ENCODE measurements at regions not wholly inside any gene's neighbourhood (a gene's known extent, or its start where the extent isn't known, plus 50 kb on each side); places are given as distances from the start of the nearest gene placed in this dataset.

DNA sequence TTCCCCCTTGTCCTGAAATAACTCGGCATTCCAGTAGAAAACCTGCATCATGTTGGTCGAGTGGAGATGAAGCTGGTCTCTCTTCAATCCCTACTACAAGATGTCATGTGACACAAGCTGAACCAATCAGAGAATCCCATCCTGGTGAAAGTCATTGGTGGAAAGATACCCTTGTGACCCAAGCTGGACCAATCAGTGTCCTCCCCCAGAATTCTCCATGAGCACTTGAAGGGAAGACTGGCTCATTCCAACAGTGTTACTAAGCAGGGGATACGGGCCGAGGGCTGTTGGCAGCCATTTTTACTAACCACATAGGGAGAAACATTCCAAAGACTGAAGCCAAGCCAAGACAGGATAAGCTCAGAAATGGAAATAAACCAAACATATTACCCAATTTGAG, 298.3 kb downstream of the ICOS start:
- Mint-ChIP-seq H3K4me3 (no peak overlapping the region), H3K27me3 (ENCODE audit: low read depth) (peaks cover 5% of the 10 kb centered on the region), H3K4me1 (ENCODE audit: low read depth) (no peaks in the 10 kb centered on the region), H3K27ac (no peak overlapping the region), H3K9me3 (no peaks in the 10 kb centered on the region), H3K36me3 (ENCODE audit: low read depth) (no peaks in the 10 kb centered on the region)
- no peak for DNase-seq (ENCODE audit: low spot score)

DNA sequence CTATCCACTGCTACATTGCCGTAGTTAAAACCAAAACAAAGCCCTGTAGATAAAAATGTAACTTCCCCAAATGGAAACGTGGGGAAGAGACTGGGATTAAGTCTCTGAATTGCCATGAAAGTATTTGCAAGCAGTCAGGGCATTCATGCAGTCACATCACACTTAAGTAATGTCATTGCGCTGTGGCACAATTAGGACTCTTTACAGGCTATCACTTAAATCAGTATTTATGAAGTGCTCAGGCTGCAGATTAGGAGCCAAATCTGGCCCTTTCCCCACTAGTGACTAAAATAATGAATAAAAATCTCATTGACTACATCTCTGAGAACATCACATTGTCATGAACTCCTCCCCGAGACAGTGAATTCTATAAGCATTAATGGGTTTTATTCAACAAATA, 300.9 kb downstream of the ICOS start:
- Mint-ChIP-seq H3K4me1 (ENCODE audit: low read depth) (peaks cover 4% of the 10 kb centered on the region), H3K27ac (no peak overlapping the region)
- no peak for DNase-seq (ENCODE audit: low spot score)

GRCh38 chr2:204239411-204240165, 303.0 kb downstream of the ICOS start:
- H3K4me3 Mint-ChIP-seq: no peak overlapping the region
- H3K36me3 Mint-ChIP-seq (ENCODE audit: low read depth): no peaks in the 10 kb centered on the region
- H3K4me1 Mint-ChIP-seq (ENCODE audit: low read depth): peaks cover 14% of the 10 kb centered on the region
- no peak for DNase-seq (ENCODE audit: low spot score)
- no peaks in the 10 kb centered on the region for H3K9me3 Mint-ChIP-seq
- peaks cover 2% of the 10 kb centered on the region for H3K27me3 Mint-ChIP-seq (ENCODE audit: low read depth)
- H3K27ac Mint-ChIP-seq: no peak overlapping the region

More for the DNA sequence above, 300.9 kb downstream of the ICOS start:
- H3K9me3 Mint-ChIP-seq: no peaks in the 10 kb centered on the region
- no peaks in the 10 kb centered on the region for H3K36me3 Mint-ChIP-seq (ENCODE audit: low read depth)
- H3K27me3 Mint-ChIP-seq (ENCODE audit: low read depth): peaks cover 5% of the 10 kb centered on the region
- no peak overlapping the region for H3K4me3 Mint-ChIP-seq

- peaks cover 4% of the 10 kb centered on the region for H3K27me3 Mint-ChIP-seq (ENCODE audit: low read depth)
- H3K4me3 Mint-ChIP-seq: no peak overlapping the region
- DNase-seq (ENCODE audit: low spot score): no peak
- no peaks in the 10 kb centered on the region for H3K36me3 Mint-ChIP-seq (ENCODE audit: low read depth)
- H3K4me1 Mint-ChIP-seq (ENCODE audit: low read depth): peaks cover 14% of the 10 kb centered on the region
- no peak overlapping the region for H3K27ac Mint-ChIP-seq
- H3K9me3 Mint-ChIP-seq: no peaks in the 10 kb centered on the region
These were observed 304.3 kb upstream of the PARD3B start for GRCh38 chr2:204240961-204241360.

DNA sequence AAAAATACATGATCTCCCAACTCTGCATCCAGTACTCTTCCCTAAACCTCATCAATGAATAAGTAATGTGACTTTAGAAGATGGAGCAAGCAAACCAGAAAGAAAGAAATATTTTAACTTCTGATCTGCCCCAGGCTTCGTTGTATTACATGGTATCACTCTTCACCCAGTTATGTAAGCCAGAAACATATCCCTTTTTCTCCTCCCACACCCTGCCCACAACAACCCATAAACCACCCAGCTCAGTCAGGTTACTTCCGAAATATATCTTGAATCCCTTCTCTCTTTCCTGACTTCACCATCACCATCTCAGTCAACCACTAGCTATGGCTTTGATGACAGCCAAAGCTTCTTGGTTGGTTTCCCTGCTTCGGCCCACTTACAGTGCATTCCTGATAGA, 295.8 kb upstream of the PARD3B start:
- Mint-ChIP-seq H3K27me3 (ENCODE audit: low read depth) (peaks cover 20% of the 10 kb centered on the region), H3K36me3 (ENCODE audit: low read depth) (no peaks in the 10 kb centered on the region), H3K4me3 (no peak overlapping the region), H3K27ac (no peak overlapping the region), H3K4me1 (ENCODE audit: low read depth) (no peaks in the 10 kb centered on the region), H3K9me3 (no peaks in the 10 kb centered on the region)
- no peak for DNase-seq (ENCODE audit: low spot score)

- H3K4me1 Mint-ChIP-seq (ENCODE audit: low read depth): no peaks in the 10 kb centered on the region
- H3K36me3 Mint-ChIP-seq (ENCODE audit: low read depth): no peaks in the 10 kb centered on the region
- no peak overlapping the region for H3K4me3 Mint-ChIP-seq
- H3K27me3 Mint-ChIP-seq (ENCODE audit: low read depth): peaks cover 18% of the 10 kb centered on the region
- H3K27ac Mint-ChIP-seq: no peak overlapping the region
- DNase-seq (ENCODE audit: low spot score): no peak
- H3K9me3 Mint-ChIP-seq: no peaks in the 10 kb centered on the region
These were observed 294.6 kb upstream of the PARD3B start for GRCh38 chr2:204250692-204251091.

DNA sequence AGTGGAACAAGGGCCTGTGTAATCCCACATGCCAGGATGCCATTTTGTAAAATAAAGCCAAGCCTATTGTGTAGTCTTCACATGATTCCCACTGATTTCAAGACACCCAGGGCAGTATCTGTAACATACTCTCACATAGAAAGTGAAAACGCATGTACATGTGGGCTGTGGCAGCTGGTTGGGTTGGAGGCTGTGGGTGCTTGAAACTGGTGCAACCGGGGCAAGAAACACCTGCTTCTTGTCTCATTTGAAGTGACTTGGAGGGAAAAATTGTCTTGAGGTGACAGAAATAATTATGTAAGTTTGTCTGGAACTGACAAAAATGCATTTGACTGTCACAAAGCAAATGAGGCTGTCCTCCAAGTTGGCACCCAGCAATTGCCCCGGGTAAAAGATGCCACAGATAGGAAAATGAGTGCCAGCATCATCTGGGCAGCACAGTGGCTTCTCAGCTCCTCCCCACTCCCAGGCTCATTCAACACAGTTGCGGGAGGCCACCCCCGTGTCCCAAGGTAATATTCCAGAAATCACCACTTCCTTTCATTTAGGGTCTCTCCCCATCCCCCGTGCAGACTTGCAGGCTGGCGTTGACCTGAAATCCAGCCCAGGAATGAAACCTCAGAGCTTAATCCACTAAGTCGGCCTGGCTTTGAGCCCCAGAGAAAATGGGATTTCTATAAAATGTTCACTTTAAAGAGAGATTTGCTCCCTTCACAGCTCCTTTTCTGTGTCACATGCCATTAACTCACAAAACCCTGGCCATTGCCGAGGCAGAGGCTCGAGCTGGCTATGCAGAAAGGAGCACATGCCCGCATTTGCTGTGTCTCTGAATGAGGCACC, 293.9 kb upstream of the PARD3B start:
- H3K36me3 Mint-ChIP-seq (ENCODE audit: low read depth): no peaks in the 10 kb centered on the region
- peaks cover 24% of the 10 kb centered on the region for H3K27me3 Mint-ChIP-seq (ENCODE audit: low read depth)
- no peak for DNase-seq (ENCODE audit: low spot score)
- H3K9me3 Mint-ChIP-seq: no peaks in the 10 kb centered on the region
- H3K4me1 Mint-ChIP-seq (ENCODE audit: low read depth): no peaks in the 10 kb centered on the region
- H3K4me3 Mint-ChIP-seq: no peak overlapping the region
- H3K27ac Mint-ChIP-seq: no peak overlapping the region

DNA sequence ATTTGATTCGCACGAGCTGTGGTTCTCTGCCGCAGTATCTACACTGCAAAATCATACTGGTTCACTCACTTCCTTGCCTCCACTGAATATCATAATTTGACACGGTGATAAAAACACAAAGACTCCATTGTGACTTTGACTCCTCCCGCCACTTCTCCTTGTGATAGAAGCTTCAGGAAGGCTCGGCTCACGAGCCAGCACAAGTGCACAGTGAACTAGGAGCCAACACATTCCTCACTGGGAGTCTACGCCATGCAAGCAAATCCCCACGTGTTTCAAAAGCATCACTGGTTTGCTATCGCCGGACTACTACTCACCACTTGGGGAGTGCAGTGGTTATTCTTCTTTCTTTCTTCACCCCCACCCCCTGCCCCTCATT, 293.3 kb upstream of the PARD3B start:
- H3K36me3 Mint-ChIP-seq (ENCODE audit: low read depth): no peaks in the 10 kb centered on the region
- H3K9me3 Mint-ChIP-seq: no peaks in the 10 kb centered on the region
- DNase-seq (ENCODE audit: low spot score): no peak
- H3K4me3 Mint-ChIP-seq: no peak overlapping the region
- H3K27ac Mint-ChIP-seq: no peak overlapping the region
- H3K4me1 Mint-ChIP-seq (ENCODE audit: low read depth): no peaks in the 10 kb centered on the region
- H3K27me3 Mint-ChIP-seq (ENCODE audit: low read depth): peaks cover 24% of the 10 kb centered on the region

- Mint-ChIP-seq H3K27ac (no peak overlapping the region), H3K27me3 (ENCODE audit: low read depth) (peaks cover 37% of the 10 kb centered on the region)
These were observed 290.2 kb upstream of the PARD3B start for GRCh38 chr2:204255071-204255470.

DNA sequence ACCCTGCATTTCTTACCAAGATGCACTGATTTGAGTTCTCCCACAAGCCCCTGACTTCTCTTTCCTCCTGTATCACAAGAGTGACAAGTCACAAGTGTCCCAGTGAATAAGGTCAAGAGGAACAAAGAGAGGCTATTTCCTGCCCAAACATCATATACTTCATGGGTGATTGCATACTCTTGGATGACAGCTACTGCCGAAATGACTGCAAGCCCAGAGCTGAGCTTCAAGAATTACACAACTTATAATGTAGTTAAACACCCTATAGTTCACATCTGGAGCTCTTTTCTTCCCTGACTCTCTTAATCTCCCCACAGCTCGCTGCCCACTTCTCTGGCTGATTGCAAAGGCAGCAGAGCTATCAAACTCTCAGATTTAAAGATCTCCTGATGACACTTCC, 289.7 kb upstream of the PARD3B start:
- H3K27ac Mint-ChIP-seq: no peak overlapping the region
- DNase-seq (ENCODE audit: low spot score): no peak
- no peaks in the 10 kb centered on the region for H3K4me1 Mint-ChIP-seq (ENCODE audit: low read depth)
- peaks cover 38% of the 10 kb centered on the region for H3K27me3 Mint-ChIP-seq (ENCODE audit: low read depth)
- no peaks in the 10 kb centered on the region for H3K36me3 Mint-ChIP-seq (ENCODE audit: low read depth)
- H3K4me3 Mint-ChIP-seq: no peak overlapping the region
- H3K9me3 Mint-ChIP-seq: no peaks in the 10 kb centered on the region

More at GRCh38 chr2:204255071-204255470, 290.2 kb upstream of the PARD3B start:
- DNase-seq (ENCODE audit: low spot score): no peak
- no peaks in the 10 kb centered on the region for H3K4me1 Mint-ChIP-seq (ENCODE audit: low read depth)
- H3K36me3 Mint-ChIP-seq (ENCODE audit: low read depth): no peaks in the 10 kb centered on the region
- H3K9me3 Mint-ChIP-seq: no peaks in the 10 kb centered on the region
- H3K4me3 Mint-ChIP-seq: no peak overlapping the region

DNA sequence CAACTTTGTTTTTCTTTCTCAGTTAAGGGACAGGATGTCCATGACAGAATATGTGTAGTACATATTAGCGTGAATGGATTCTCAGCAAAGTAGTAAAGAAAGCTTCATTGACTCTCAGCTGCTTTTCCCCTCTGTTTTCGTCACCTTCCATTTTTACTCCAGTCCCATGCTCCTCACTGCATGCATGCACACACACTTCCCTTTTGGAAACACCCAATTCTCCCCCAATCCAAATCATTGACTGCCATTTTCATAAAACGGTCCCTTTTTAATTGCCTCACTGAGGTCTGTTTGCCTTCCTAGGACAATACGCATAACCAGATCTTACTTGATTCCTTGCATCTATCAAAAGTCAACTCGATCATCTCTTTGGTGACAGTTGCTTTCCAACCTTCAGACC, 287.5 kb upstream of the PARD3B start:
- no peaks in the 10 kb centered on the region for H3K36me3 Mint-ChIP-seq (ENCODE audit: low read depth)
- peaks cover 39% of the 10 kb centered on the region for H3K27me3 Mint-ChIP-seq (ENCODE audit: low read depth)
- no peak overlapping the region for H3K27ac Mint-ChIP-seq
- H3K4me1 Mint-ChIP-seq (ENCODE audit: low read depth): no peaks in the 10 kb centered on the region
- H3K9me3 Mint-ChIP-seq: no peaks in the 10 kb centered on the region
- H3K4me3 Mint-ChIP-seq: no peak overlapping the region
- DNase-seq (ENCODE audit: low spot score): no peak

- Mint-ChIP-seq H3K27ac (no peak overlapping the region), H3K4me3 (no peak overlapping the region), H3K36me3 (ENCODE audit: low read depth) (no peaks in the 10 kb centered on the region), H3K27me3 (ENCODE audit: low read depth) (peaks cover 42% of the 10 kb centered on the region), H3K9me3 (no peaks in the 10 kb centered on the region), H3K4me1 (ENCODE audit: low read depth) (no peaks in the 10 kb centered on the region)
- no peak for DNase-seq (ENCODE audit: low spot score)
These were observed 286.4 kb upstream of the PARD3B start for GRCh38 chr2:204258890-204259289.

- Mint-ChIP-seq H3K36me3 (ENCODE audit: low read depth) (no peaks in the 10 kb centered on the region), H3K27me3 (ENCODE audit: low read depth) (peaks cover 57% of the 10 kb centered on the region), H3K4me3 (no peak overlapping the region), H3K27ac (no peak overlapping the region), H3K9me3 (no peaks in the 10 kb centered on the region), H3K4me1 (ENCODE audit: low read depth) (no peaks in the 10 kb centered on the region)
- no peak for DNase-seq (ENCODE audit: low spot score)
These were observed 285.0 kb upstream of the PARD3B start for GRCh38 chr2:204260162-204260877.

GRCh38 chr2:204260901-204261300, 284.4 kb upstream of the PARD3B start:
- peaks cover 54% of the 10 kb centered on the region for H3K27me3 Mint-ChIP-seq (ENCODE audit: low read depth)

More at GRCh38 chr2:204260901-204261300, 284.4 kb upstream of the PARD3B start:
- Mint-ChIP-seq H3K4me3 (no peak overlapping the region), H3K36me3 (ENCODE audit: low read depth) (no peaks in the 10 kb centered on the region), H3K9me3 (no peaks in the 10 kb centered on the region), H3K27ac (no peak overlapping the region), H3K4me1 (ENCODE audit: low read depth) (no peaks in the 10 kb centered on the region)
- DNase-seq (ENCODE audit: low spot score): no peak

Measured in T-helper 2 cell treated with Interferon-gamma antibody and Interleukin-4, amounts not matched to agents 5 μg/mL and 100 μg/mL, for 36 hours (primary cell).